NCI-H510A (cell line): ENCODE measurements at regions not wholly inside any gene's neighbourhood (a gene's known extent, or its start where the extent isn't known, plus 50 kb on each side); places are given as distances from the start of the nearest gene placed in this dataset.
"Not testable (repeated sequence)": the region's sequence is repeated elsewhere in the genome, so short reads cannot be mapped to it uniquely, and the experiment has no call there.

ENCODE experiments used
- DNase-seq: peaks from one replicate; lab custom pipeline; 2025; lab: John Stamatoyannopoulos, UW

DNA sequence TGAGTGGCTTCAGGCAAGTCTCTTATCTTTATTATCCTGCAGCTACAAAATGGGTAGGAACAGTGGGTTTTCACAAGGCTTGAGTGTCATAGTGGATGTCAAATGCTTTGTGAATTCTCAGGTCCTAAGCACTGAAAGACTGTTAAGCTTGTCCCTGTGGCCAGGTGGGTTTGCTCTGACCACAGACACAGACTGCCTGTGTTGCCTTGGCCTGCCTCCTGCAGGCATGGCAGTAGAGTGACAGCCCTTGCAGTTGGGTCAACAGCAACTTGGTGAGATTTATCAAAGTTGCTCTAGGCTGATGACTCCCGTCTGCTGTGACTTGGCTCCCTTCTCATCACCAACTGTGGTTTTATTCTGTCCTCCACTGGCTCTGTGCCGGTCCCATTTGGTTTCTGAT lies 520.0 kb upstream of the CCDC196 start:
- DNase-seq, result no peak

GRCh38 chr14:65972346-65972870 lies 513.8 kb upstream of the CCDC196 start:
- DNase-seq, result no peak

- no peak for DNase-seq
Observed at GRCh38 chr14:65972891-65973290, 513.3 kb upstream of the CCDC196 start.

DNA sequence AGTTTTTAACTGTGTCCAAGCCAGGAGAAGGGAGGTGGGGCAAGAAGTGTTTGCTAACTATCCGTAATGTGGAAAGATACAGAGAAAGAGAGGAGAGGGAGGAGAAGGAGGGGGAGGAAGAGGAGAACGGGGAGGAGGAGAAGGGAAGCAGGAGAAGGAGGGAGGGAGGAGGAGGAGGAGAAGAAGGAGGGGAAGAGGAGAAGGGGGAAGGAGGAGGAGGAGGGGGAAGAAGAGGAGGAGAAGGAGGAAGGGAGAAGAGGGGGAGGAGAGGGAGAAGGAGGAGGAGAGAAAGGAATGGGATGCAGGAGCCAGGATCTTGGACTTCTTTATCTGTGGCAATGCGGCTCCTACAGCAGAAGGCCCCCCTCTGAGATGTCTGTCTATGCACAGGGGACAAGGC lies 510.3 kb upstream of the CCDC196 start:
- DNase-seq, result no peak

DNA sequence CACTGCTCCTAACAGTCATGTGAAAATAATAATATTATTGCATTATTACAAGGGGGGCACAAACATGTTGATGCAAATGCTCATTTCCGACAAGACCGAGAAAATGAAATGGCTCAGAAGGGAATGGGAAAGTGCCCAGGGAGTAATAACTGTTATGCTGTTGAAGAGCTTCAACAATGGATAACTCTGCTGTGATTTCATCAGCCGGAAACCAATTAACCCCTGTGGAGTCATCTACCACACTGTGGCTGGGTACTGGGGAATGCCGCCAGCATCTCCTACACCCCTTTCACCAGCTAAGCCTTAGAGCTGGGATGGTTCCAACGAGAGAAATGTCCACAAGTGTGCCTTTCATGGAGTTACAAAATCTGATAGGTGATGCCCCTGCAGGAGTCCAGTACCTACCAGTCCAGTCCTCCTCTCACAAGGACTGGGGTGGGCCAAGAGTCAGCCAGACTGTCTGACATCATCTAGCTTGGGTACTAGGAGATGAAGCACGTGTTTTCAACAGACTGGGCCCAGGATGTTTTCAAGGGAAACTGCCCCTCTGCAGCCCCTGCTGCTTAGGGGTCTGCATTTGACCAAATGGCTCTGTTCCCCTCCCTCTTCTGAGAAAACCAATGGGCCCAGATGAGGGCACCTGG lies 509.3 kb upstream of the CCDC196 start:
- DNase-seq, result no peak

- no peak for DNase-seq
Observed at GRCh38 chr14:65981192-65981843, 504.9 kb upstream of the CCDC196 start.

GRCh38 chr14:65986041-65986440 lies 500.1 kb upstream of the CCDC196 start:
- DNase-seq, result no peak

GRCh38 chr14:65989981-65990380 lies 496.2 kb upstream of the CCDC196 start:
- no peak for DNase-seq

- no peak for DNase-seq
Observed at GRCh38 chr14:65991104-65991503, 495.1 kb upstream of the CCDC196 start.

DNA sequence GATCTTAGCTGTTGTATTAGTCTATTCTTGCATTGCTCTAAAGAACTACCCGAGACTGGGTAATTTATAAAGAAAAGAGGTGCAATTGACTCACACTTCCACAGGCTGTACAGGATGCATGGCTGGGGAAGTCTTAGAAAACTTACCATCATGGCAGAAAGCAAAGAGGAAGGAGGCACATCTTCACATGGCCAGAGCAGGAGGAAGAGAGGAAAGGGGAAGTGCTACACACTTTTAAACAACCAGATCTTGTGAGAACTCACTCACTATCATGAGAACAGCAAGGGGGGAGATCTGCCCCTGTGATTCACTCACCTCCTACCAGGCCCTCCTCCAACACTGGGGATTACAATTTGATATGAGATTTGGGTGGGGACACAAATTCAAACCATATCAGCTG lies 494.2 kb upstream of the CCDC196 start:
- not testable (repeated sequence) for DNase-seq

DNA sequence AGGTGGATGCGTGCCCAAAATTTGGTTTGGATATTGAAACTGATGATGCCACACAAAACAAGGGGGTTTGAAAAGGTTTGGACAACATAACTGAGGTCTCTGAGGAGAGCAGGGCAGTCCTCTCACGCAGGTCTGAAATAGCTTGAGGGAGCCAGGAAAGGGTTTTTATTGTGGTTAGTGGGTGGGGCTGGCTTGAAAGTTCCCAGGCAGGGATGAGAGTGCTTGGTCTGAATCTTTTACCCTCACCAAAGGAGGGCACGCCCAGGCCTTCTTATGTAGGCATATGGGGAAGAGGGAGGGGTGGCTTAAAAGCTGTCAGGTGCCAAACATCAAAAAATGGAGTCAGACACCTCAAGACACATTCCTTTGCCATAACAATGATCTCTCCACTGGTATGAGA lies 493.1 kb upstream of the CCDC196 start:
- no peak for DNase-seq

DNA sequence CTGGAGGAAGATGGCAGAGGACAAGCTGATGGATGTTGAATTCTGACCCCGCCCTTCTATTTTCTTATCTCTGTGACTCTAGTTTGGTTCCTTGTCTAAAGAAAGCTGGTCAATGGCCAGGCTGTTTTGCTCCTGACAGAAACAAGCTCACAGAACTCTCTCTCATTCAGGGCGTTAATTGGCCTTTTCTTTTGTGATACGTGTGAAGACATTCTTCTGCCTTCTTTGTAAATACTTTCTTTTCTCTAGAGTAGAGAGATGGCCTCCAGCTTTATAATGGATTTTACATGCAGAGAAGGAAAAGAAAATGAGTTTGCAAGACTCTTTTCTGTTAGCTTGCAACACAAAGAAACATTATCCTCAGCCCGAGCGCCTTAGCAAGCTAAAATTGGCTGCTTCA lies 492.2 kb upstream of the CCDC196 start:
- DNase-seq, result no peak

DNA sequence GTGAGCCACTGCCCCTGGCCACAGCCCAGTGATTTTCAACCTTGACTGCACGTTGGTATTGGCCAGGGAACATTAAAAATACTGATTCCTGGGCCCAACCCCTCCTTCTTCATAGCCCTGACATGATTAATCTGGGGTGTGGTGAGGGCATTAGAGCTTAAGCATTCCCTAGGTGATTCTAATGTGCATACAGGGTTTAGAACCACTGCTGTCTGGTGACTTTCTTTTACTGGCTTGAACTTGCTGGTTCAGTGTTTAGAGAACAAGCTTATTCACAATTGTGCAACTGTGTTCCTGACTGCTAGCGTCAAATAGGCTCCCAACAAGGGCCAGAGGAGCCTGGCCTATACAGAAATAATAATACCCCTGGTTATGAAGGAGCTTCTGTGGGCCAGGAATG lies 488.8 kb upstream of the CCDC196 start:
- DNase-seq, result no peak

DNA sequence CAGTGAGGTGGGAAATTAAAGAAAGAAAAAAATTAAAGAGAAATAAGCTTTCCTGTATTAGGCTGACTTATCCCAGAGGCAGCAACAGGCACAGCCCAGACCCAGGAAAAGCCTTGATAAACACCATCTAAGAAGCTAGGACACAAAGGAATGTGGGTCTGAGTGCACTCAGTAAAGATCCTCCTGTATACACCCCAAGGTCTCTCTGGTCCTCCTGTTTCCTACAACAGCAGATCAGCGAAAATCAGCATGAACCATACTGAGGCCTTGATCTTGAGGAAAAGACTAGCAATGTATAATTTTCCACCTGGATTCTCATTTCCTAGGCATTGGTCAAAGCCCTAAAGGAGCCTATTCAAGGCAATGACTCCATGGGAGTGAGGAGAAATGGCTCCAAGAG lies 486.3 kb upstream of the CCDC196 start:
- no peak for DNase-seq

DNA sequence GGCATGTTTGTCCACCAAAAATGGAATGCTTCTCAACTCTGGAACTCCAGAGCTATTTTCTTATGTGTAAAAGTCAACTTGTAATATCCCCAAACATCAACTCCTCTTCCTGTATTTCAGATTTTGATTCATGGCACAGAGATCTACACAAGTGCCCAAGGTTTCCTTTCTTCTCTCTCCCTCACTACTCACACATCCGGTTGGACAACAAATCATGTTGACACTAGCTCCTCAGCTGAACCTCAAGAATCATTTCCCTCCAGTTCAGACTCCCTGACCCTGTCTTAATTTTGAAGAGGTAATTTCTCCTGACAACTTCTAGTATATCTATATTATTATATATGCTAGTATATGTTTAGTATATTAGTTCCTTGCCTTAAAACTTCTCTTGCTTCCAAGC lies 485.4 kb upstream of the CCDC196 start:
- no peak for DNase-seq

- DNase-seq, result no peak
Observed at GRCh38 chr14:66001356-66001755, 484.8 kb upstream of the CCDC196 start.

GRCh38 chr14:66003082-66003730 lies 483.0 kb upstream of the CCDC196 start:
- DNase-seq, result no peak

DNA sequence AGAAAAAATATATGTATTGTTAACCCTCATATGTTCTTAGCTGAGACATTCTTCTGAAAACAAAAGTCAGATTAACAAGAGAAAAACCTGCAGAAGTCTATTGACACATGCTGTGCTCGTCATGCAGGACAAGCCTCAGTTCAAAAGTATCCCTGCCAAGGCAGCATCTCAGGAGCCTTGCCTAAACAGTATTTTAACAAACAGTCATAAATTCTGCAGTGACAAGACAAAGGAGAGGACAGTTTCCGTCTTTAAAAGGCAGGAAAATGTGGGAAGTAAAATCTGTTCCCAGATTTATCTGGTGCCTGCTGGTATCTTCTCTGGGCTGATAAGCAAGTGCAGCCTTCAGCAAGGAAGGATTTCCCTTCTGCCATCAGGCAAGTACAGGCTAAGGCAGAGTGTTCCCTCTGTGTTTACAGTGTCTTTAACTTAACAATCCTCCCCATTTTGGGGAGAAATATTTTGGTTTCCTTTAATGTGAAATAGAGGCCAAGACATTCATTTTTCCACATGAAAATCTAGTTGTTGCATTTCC lies 480.2 kb upstream of the CCDC196 start:
- no peak for DNase-seq

DNA sequence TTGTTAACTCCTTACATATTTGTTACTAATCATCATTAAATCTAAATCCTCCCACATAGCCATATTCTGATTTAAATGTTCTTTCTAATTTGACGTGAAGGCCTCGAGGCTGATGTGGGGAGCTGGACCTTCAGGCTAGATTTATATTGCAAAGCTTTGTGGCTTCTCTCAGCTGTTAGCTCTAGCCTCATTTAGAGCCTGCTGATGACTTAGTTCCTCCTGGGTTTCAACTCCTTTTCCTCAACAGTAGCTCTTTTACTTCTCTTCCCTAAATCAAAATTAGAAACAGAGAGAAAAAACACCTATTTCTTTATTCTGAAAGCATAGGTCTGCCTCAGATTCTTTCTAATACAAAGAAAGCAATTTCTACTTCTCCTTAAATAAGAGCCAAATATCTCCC lies 477.5 kb upstream of the CCDC196 start:
- DNase-seq, result no peak

DNA sequence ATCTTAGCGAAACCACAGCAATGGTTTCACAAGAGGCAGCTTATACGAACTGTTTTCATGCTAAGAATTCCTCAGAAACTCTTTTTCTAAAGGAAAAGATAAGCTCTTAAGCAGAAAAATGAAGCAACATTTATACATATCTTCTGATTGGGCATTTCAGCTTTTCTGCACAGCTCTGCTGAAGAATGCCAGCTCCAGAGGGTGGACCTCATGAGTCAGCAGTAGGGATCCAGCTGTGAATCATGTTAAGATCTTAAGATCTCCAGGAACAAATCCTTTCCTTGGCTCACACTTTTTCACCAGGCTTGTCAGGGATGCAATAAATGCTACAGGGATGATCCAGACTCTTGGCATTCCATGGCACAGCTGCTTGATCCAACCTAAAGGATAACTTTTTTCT lies 477.1 kb upstream of the CCDC196 start:
- DNase-seq, result no peak

- no peak for DNase-seq
Observed at GRCh38 chr14:66010695-66011094, 475.5 kb upstream of the CCDC196 start.

- DNase-seq, result no peak
Observed at GRCh38 chr14:66011855-66012254, 474.3 kb upstream of the CCDC196 start.

- DNase-seq, result not testable (repeated sequence)
Observed at GRCh38 chr14:66013607-66014006, 472.6 kb upstream of the CCDC196 start.
